Body of pancreas (tissue), 4 donors: ENCODE measurements at regions not wholly inside any gene's neighbourhood (a gene's known extent, or its start where the extent isn't known, plus 50 kb on each side); places are given as distances from the start of the nearest gene placed in this dataset.

Source experiments
- CTCF ChIP-seq, 7 experiments: fragments of 450-650 bp in 4 of 7; fragments of 200-600 bp in 3 of 7; sonication (generic) in 3 of 7; IDR thresholded peaks; one replicate each; pipeline ENCODE4 v1.5.1; 2016 to 2019; ENCODE audit warnings: antibody characterized with exemption in 7 of 7
- POLR2A ChIP-seq, 3 donors: fragments of 450-650 bp; IDR thresholded peaks; one replicate each; pipeline ENCODE4 v1.6.1; 2016; ENCODE audit warnings: antibody characterized with exemption in 3 of 3, mild to moderate bottlenecking in 2 of 3

- TF ChIP-seq CTCF (IDR thresholded peaks at IDR 0.05) (no peak), POLR2A (IDR thresholded peaks at IDR 0.05) (no peak)
Measured at GRCh38 chr11:32168924-32169323, 78.0 kb downstream of the RCN1 start.
